ENCODE measurements at regions not wholly inside any gene's neighbourhood (a gene's known extent, or its start where the extent isn't known, plus 50 kb on each side); places are given as distances from the start of the nearest gene placed in this dataset.
A peak's percentile ranks its signal among the peaks of the same experiment; 100 is the strongest.

GRCh38 chr3:73203633-73204032 lies 142.2 kb downstream of the EBLN2 start:
- intact Hi-C loops (cut with micrococcal nuclease) (no loop called here), in situ Hi-C loops (cut with MboI; ENCODE audit: low sequenced_read_pairs) (no loop called here), dilution Hi-C loops (cut with HindIII; ENCODE audit: low sequenced_read_pairs, unreplicated experiment) (no loop called here)
- Histone ChIP-seq H2AFZ (replicated peaks; ENCODE audit: low read length, poor library complexity) (no peak overlapping the region), H3K9me3 (ENCODE audit: control insufficient read depth, insufficient read depth, low read length) (no peaks in the 10 kb centered on the region), H2BK15ac (ENCODE audit: low read depth, low read length) (no peak overlapping the region), H3K23ac (ENCODE audit: low read depth, low read length) (no peak overlapping the region), H3K18ac (ENCODE audit: low read depth, low read length) (no peak overlapping the region), H3K4me3 (ENCODE audit: insufficient read depth, low read depth, low read length) (no peak overlapping the region), H3K9me1 (ENCODE audit: insufficient read depth, low read length) (no peaks in the 10 kb centered on the region), H2BK5ac (ENCODE audit: low read depth, low read length, poor library complexity, severe bottlenecking) (no peak overlapping the region), H3K56ac (ENCODE audit: extremely low read depth, insufficient read depth, low read length) (no peak overlapping the region), H2BK120ac (ENCODE audit: low read depth, low read length) (no peak overlapping the region), H3K79me1 (ENCODE audit: low read depth in 1 of 2, low read length in 2 of 2) (no peaks in the 10 kb centered on the region), H4K8ac (ENCODE audit: low read depth in 2 of 2, low read length in 2 of 2) (no peak overlapping the region), H2AK5ac (ENCODE audit: low read depth, low read length) (no peak overlapping the region), H3K9ac (ENCODE audit: low read depth, low read length) (no peak overlapping the region), H3K27me3 (ENCODE audit: control insufficient read depth, insufficient read depth, low read length) (no peaks in the 10 kb centered on the region), H3K14ac (replicated peaks; ENCODE audit: low read depth, low read length) (no peak overlapping the region), H3K4me1 (ENCODE audit: control insufficient read depth, insufficient read depth, low read length) (no peaks in the 10 kb centered on the region), H4K91ac (ENCODE audit: insufficient read depth, low read depth, low read length) (no peak overlapping the region), H3K4me2 (ENCODE audit: low read depth, low read length) (no peak overlapping the region), H4K5ac (ENCODE audit: low read depth, low read length) (no peak overlapping the region), H3K36me3 (ENCODE audit: control insufficient read depth, insufficient read depth, low read length) (no peaks in the 10 kb centered on the region), H3K4ac (ENCODE audit: low read depth, low read length) (no peak overlapping the region), H2BK20ac (ENCODE audit: low read depth, low read length) (no peak overlapping the region), H3K27ac (ENCODE audit: insufficient read depth, low read length) (no peak overlapping the region), H4K20me1 (ENCODE audit: insufficient read depth, low read length) (no peaks in the 10 kb centered on the region), H2AK9ac (replicated peaks; ENCODE audit: low read depth, low read length, poor library complexity) (no peak overlapping the region)
- TF ChIP-seq RFX5 (IDR thresholded peaks at IDR 0.05; ENCODE audit: low read depth, low read length) (no peak), NFE2L2 (IDR thresholded peaks at IDR 0.05; ENCODE audit: low read depth, low read length) (no peak), USF2 (IDR thresholded peaks at IDR 0.05; ENCODE audit: low read depth, low read length) (no peak), MAFK (IDR thresholded peaks at IDR 0.05; ENCODE audit: low read depth, low read length) (peak; percentile 79), FOS (IDR thresholded peaks at IDR 0.05; ENCODE audit: low read depth, low read length) (no peak)
- ATAC-seq (ENCODE audit: low read depth) (no peak), DNase-seq (no peak)
- CTCF ChIA-PET: interaction anchor here (0.7 kb wide), 1 partner anchor 765 kb away, joined by 3 read pairs; no protein-coding TSS in a partner anchor
- WGBS, 2 experiments (ENCODE audit: extremely low coverage in 2 of 2, insufficient read length in 1 of 2): no CpG with 5 or more reads among the region's 3 CpGs
- BruUV-seq (replicated peaks): no TSS peak
- POLR2A ChIA-PET (ENCODE audit: unreplicated experiment): no interaction called here
